SJCRH30 (cell line): ENCODE measurements at regions not wholly inside any gene's neighbourhood (a gene's known extent, or its start where the extent isn't known, plus 50 kb on each side); places are given as distances from the start of the nearest gene placed in this dataset.

Experiments used
- DNase-seq, 2 experiments: peaks; one replicate each; pipeline ENCODE4 v3.0.0-alpha.2; 2015 to 2020
- H3K27ac ChIP-seq: fragments of 250-450 bp; sonication (Bioruptor Pico); 2 replicates; pipeline ENCODE4 v1.5.1; 2020; ENCODE audit warnings: mild to moderate bottlenecking, moderate library complexity
- H3K27me3 ChIP-seq: fragments of 250-450 bp; sonication (Bioruptor Pico); 2 replicates; pipeline ENCODE4 v1.5.1; 2020; ENCODE audit warnings: mild to moderate bottlenecking, moderate library complexity
- H3K36me3 ChIP-seq: fragments of 250-450 bp; sonication (Bioruptor Pico); 2 replicates; pipeline ENCODE4 v1.5.1; 2020; ENCODE audit warnings: mild to moderate bottlenecking, moderate library complexity
- H3K4me1 ChIP-seq: fragments of 250-450 bp; sonication (Bioruptor Pico); 2 replicates; pipeline ENCODE4 v1.5.1; 2020; ENCODE audit warnings: mild to moderate bottlenecking, moderate library complexity
- H3K4me3 ChIP-seq: fragments of 250-450 bp; sonication (Bioruptor Pico); 2 replicates; pipeline ENCODE4 v1.5.1; 2020; ENCODE audit warnings: mild to moderate bottlenecking, moderate library complexity
- H3K9me3 ChIP-seq: fragments of 250-450 bp; sonication (Bioruptor Pico); replicated peaks from 2 replicates; pipeline ENCODE4 v1.5.1; 2020; ENCODE audit warnings: mild to moderate bottlenecking, moderate library complexity

DNA sequence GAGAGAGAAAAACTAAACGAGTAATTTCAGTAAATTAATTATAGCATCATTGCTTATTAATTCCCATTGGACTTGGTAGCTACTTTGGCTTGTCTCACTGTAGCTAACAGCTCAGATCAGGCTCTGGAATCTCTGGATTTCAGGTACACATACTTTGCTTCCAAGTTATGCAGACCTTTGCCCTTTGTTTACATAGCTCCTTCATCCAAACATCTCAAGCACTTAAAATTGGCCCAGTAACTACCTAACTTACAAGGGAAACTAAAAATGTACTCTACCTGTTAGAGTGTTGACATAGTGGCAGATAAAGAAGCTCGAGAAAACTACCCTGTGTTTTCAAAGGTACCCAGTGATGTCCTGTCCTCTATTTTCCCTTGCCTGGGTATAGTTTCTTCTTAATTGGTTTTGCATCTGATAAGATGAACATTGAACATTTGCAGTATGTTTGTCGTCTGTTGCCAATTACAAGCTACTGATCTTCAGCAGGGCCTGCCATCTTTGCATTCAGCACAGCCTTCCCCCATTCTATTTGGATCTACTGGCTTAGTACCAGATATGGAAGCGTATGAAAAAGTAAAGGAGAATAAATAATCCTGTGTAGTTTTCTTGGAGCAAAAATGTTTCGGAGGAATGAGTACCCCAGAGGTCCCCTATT, 601.5 kb upstream of the FANCL start:
- H3K4me1 ChIP-seq, result no peaks in the 10 kb centered on the region
- H3K27ac ChIP-seq, result no peak overlapping the region
- DNase-seq, result no peak
- H3K27me3 ChIP-seq, result peaks cover 2% of the 10 kb centered on the region; the same call in 1 of the 2 replicates
- H3K9me3 ChIP-seq, result no peaks in the 10 kb centered on the region
- no peaks in the 10 kb centered on the region for H3K36me3 ChIP-seq
- H3K4me3 ChIP-seq, result no peak overlapping the region

DNA sequence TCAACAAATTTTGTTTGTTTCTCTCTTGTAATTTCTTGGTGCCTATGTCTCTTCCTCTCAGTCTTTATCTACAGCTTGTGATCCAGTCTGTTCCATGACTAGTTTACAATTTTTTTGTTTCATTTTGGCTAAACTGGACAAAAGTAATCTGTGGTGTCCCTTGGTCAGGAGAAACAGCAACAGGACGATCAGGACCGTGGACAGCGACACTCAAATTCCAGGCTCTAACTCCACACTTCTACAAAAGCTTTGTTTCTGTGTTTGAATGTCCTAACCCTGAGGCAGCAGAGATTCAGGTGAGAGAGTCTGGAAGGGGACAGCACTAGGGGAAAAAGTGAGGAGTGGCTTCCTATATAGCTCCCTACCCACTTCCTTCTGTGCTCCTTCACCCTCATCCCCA, 593.3 kb upstream of the FANCL start:
- Histone ChIP-seq H3K36me3 (no peaks in the 10 kb centered on the region), H3K4me3 (no peak overlapping the region), H3K27ac (no peak overlapping the region), H3K27me3 (no peaks in the 10 kb centered on the region), H3K9me3 (no peaks in the 10 kb centered on the region), H3K4me1 (no peaks in the 10 kb centered on the region)
- DNase-seq, result peak; percentile 32 to 73

DNA sequence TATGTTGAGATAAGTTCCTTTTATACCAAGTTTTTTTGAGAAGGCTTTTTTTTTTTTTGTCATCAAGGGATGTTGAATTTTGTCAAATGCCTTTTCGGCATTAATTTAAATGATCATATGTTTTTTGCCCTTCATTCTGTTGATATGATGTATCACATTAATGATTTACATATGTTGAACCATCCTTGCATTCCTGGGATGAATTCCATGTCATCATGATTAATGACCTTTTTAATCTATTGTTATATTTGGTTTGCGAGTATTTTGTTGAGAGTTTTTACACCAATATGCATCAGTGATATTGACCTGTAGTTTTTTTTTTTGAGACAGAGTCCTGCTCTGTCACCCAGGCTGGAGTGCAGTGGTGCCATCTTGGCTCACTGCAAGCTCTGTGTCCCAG, 585.7 kb upstream of the FANCL start:
- Histone ChIP-seq H3K4me1 (no peaks in the 10 kb centered on the region), H3K4me3 (no peak overlapping the region)

DNA sequence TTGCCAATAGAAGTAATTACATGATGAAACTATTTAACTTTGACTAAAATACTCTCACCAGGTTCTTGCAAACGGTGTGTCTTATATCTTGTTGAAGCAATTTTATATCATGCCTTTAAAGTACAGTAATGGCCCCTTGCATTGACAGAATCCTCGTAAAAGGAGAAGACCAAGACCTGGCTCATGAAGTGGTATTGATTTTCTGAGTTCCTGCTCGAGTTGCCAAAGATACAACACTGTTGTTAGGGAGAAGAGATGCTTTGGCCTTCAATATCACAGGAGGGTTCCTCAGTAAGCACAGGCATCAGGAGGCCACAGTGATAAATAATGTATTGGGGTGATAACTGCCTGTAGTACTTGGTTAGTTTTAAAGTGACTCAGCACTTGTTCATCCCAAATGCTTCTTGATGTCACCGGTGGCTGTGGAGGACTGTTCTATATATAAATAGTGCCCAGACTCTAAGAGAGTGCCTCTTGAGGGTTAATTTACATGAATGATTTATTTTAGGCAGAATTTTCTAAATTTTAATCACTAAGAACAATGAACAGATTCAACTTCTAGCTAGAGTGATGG, 571.7 kb upstream of the FANCL start:
- no peak for DNase-seq
- H3K4me3 ChIP-seq, result no peak overlapping the region
- H3K9me3 ChIP-seq, result no peaks in the 10 kb centered on the region
- no peaks in the 10 kb centered on the region; the same call in 1 of the 2 replicates for H3K27me3 ChIP-seq
- H3K27ac ChIP-seq, result no peak overlapping the region
- H3K36me3 ChIP-seq, result no peaks in the 10 kb centered on the region
- H3K4me1 ChIP-seq, result no peaks in the 10 kb centered on the region

More for the DNA sequence above, 585.7 kb upstream of the FANCL start:
- Histone ChIP-seq H3K27me3 (no peaks in the 10 kb centered on the region), H3K27ac (no peak overlapping the region), H3K9me3 (no peaks in the 10 kb centered on the region), H3K36me3 (no peaks in the 10 kb centered on the region)
- DNase-seq, result no peak

DNA sequence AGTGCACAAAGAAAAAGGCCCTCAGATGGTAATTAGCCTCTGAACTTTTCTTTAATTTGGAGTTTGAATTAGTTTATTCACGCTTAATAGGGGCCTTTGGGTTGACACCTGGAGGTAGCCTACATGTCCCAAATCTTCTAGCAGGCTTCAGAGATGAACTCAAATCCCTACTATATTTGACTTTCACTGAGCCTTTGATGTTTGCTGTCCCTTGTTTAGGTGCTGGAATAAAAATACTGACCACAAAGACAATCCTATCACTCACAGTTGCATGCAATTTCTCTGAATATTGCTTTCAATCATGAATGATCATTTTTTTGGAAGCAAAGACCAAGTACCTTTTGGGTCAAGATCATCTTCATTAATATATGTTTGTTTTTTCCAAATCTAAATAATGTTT, 564.0 kb upstream of the FANCL start:
- Histone ChIP-seq H3K4me1 (no peaks in the 10 kb centered on the region), H3K4me3 (no peak overlapping the region), H3K27ac (no peak overlapping the region), H3K27me3 (no peaks in the 10 kb centered on the region), H3K9me3 (no peaks in the 10 kb centered on the region), H3K36me3 (no peaks in the 10 kb centered on the region)
- DNase-seq, result no peak

DNA sequence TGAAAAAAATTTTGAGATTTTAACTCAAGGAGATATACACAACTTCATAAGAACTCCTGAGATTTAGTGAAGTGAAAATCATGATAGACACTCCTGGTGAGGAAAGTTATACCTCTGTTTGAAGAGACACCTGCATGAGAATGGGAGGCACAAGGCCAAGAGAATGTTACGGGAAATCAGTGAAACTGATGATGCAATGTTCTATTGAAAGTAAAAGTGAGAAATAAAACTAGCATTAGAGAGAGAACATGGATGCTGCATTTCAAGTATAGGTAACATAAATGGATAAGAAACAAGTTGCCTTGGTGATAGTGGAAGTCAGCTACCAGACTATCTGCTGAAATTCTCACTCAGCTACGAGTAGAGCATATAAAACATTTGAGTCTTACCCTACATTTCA, 562.1 kb upstream of the FANCL start:
- no peak overlapping the region for H3K4me3 ChIP-seq
- no peaks in the 10 kb centered on the region for H3K36me3 ChIP-seq
- no peak overlapping the region for H3K27ac ChIP-seq
- no peaks in the 10 kb centered on the region for H3K27me3 ChIP-seq
- H3K4me1 ChIP-seq, result no peaks in the 10 kb centered on the region
- H3K9me3 ChIP-seq, result no peaks in the 10 kb centered on the region
- no peak for DNase-seq

DNA sequence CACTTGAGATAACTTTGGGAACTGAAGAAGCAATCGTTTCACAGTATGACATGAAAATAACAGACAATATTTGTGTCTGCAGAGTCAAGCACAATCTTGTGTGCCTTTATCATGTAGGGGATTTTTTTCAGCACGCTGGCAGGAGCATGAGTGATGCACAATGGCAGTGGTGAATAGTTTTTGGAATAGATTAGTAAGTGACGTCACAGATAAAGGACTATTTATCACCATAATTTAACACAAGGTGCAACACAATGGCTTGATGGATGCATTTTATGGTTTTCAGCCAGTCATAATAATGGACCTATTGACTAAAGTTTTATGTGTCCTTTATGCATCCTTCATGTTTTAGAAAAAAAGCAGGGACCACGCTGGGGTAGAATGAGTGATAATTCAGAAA, 559.8 kb upstream of the FANCL start:
- Histone ChIP-seq H3K36me3 (no peaks in the 10 kb centered on the region), H3K9me3 (no peaks in the 10 kb centered on the region), H3K4me1 (no peaks in the 10 kb centered on the region), H3K4me3 (no peak overlapping the region), H3K27ac (no peak overlapping the region), H3K27me3 (no peaks in the 10 kb centered on the region)
- no peak for DNase-seq

DNA sequence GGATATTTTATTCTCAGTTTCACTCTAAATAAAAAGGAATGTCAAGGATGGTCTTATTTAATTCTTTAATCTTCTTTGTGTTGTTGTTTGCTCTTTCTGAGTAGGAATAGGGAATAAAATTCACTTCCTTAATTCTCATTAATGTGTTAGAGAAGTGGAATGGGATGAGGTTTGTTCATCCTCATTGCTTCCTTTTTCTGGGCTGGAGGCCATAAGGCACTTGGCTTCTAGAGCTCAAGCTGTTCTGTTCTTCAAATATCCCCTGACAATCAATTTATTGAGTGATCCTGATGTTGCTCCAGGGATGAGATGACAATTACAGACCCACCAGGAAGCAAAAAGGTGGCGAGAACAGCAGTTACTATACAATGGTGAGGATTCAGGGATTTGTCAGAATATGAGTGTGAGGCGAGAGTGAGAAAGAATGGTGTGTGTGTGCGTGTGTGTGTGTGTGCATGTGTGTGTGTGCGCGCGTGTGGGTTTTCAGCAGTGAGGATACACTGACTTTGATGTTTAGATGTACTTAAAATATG, 557.6 kb upstream of the FANCL start:
- no peak overlapping the region for H3K4me3 ChIP-seq
- H3K4me1 ChIP-seq, result no peaks in the 10 kb centered on the region
- H3K27me3 ChIP-seq, result no peaks in the 10 kb centered on the region
- no peak for DNase-seq
- H3K9me3 ChIP-seq, result no peaks in the 10 kb centered on the region
- no peak overlapping the region for H3K27ac ChIP-seq
- no peaks in the 10 kb centered on the region for H3K36me3 ChIP-seq

DNA sequence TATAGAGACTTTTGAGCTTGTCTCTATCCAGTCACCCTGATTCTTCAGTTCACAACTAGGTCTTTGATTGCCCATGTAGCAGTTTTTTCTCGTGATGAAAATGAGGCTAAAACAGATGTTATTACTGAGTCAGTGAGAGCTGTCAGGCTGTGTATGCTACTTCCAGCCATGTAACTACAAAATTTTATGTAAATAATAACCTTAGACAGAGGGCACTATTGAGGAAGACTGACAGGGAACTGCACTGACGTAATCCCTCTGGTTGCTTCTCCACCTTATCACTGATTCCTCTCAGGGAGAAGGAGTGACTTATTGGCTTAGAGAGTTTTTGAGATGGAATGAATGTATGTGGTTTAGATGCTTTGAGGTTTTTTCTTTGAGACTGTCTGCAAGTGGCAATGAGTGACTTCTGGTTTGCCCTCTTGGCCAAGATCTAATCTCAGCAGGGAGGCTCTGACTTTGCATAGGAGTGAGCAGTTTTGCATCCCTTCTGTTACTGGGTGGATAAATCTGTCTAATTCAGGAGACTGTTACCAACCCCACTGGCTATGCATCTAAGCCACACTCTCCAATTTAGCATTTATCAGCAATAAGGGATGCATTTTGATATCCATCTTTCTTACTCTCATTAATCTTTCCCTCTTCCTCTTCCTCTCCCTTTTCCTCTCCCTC, 555.2 kb upstream of the FANCL start:
- Histone ChIP-seq H3K36me3 (no peaks in the 10 kb centered on the region), H3K9me3 (no peaks in the 10 kb centered on the region), H3K4me1 (no peaks in the 10 kb centered on the region), H3K27me3 (0 out of 2 replicates have a peak, but pooled peaks cover 3% of the 10 kb centered on the region), H3K27ac (no peak overlapping the region), H3K4me3 (no peak overlapping the region)
- DNase-seq, result no peak

DNA sequence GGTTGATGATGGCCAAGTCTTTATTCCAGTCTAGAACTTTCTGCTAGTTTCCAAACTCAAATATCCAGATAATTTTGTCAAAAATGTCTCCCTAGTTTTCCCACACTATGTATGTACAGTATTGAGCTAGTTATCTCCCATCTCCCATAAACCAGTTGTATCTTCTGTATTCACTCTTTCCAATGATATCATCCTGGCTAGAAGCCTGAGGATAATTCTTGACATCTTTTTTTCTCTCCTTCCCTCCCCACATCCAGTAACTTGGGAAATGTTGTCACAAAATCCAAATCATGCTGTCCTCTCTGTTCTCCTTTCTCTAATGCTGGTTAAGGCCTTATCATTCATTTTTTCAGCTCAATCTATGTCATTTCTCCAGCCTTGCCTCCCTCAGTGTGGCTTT, 553.8 kb upstream of the FANCL start:
- Histone ChIP-seq H3K4me3 (no peak overlapping the region), H3K4me1 (no peaks in the 10 kb centered on the region), H3K27me3 (0 out of 2 replicates have a peak, but pooled peaks cover 3% of the 10 kb centered on the region), H3K9me3 (no peaks in the 10 kb centered on the region), H3K36me3 (no peaks in the 10 kb centered on the region), H3K27ac (no peak overlapping the region)
- DNase-seq, result no peak

DNA sequence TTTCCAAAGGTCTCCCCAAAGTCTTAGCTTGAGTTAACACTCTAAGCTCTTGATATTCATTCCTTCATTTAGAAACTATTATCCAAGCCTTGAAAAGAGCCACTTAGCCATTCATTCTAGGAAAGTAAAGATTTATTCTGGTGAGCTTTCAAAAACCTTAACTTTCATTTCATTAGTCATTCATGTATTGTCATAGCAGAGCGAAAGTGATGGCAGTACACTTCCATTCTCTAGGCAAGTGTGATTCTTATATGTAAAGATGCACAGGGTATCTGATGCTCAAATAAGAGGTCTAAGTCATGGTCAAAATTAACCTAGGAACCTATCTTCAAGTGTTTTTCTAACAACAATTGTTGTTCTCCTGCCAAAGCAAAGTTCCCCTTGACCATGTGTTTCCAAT, 553.0 kb upstream of the FANCL start:
- H3K27me3 ChIP-seq, result 0 out of 2 replicates have a peak, but pooled peaks cover 3% of the 10 kb centered on the region
- DNase-seq, result no peak
- no peak overlapping the region for H3K4me3 ChIP-seq
- no peaks in the 10 kb centered on the region for H3K36me3 ChIP-seq
- H3K4me1 ChIP-seq, result no peaks in the 10 kb centered on the region
- H3K27ac ChIP-seq, result no peak overlapping the region
- no peaks in the 10 kb centered on the region for H3K9me3 ChIP-seq

DNA sequence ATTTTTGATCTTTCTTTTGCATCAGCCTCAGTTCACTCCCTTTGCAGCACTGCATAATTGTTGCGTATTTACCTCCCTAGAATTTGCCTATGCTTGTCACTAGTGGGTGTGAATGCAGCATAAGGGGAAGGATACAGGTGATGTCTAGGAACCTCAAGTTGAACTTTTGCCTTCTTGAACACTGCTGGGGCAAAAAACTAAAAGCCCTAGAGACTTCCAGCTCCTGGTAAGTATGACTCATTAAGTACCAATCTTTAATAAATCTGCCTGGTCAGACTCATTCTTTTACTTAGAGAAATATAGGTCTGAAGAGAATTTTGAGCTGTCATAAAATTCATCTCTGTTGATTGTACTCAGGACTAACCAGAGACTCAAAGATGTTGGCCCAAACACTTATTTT, 547.3 kb upstream of the FANCL start:
- Histone ChIP-seq H3K27me3 (0 out of 2 replicates have a peak, but pooled peaks cover 2% of the 10 kb centered on the region), H3K4me3 (no peak overlapping the region)

DNA sequence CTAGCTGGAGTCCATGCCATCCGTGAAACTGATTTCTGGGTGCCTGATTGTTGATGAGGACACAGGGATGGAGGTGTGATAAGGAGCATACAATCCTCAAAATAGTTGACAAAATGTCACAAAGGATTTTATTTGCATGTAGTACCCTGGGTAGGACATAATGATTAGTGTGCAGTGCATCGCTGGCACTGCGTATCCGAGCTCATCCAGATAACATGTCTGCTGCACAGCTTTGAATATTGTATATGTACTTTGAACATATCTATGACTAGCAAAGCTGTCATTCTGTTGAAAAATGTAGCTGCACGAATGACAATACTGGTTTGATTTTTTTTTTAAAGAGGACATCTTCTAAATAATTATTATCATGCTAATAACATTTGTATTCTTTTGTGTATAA, 529.7 kb upstream of the FANCL start:
- H3K4me3 ChIP-seq, result no peak overlapping the region
- no peaks in the 10 kb centered on the region for H3K36me3 ChIP-seq
- DNase-seq, result no peak
- H3K27me3 ChIP-seq, result peaks cover 3% of the 10 kb centered on the region
- H3K4me1 ChIP-seq, result no peaks in the 10 kb centered on the region
- no peaks in the 10 kb centered on the region for H3K9me3 ChIP-seq
- H3K27ac ChIP-seq, result no peak overlapping the region

More for the DNA sequence above, 547.3 kb upstream of the FANCL start:
- no peaks in the 10 kb centered on the region for H3K4me1 ChIP-seq
- H3K9me3 ChIP-seq, result no peaks in the 10 kb centered on the region
- no peaks in the 10 kb centered on the region for H3K36me3 ChIP-seq
- H3K27ac ChIP-seq, result no peak overlapping the region
- DNase-seq, result no peak

DNA sequence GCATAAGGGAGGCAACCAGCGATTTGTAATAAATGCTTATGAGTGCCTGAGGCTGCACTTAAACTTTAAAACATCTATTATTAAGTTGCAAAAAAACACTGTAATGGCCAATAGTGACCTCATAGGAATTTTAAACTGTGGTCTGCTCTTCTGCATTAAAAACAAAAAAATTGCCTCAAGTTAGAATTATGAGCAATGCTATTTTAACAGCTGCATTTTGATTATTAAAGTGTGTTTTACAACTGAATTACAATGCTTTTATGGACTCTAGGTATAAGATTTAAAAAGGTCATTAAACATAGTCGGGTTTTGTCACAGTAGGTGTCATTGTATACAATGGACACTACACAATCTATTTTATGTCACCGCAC, 528.7 kb upstream of the FANCL start:
- peaks cover 3% of the 10 kb centered on the region for H3K27me3 ChIP-seq
- H3K4me3 ChIP-seq, result no peak overlapping the region
- H3K27ac ChIP-seq, result no peak overlapping the region
- no peaks in the 10 kb centered on the region for H3K9me3 ChIP-seq
- no peaks in the 10 kb centered on the region for H3K4me1 ChIP-seq
- no peak for DNase-seq
- no peaks in the 10 kb centered on the region for H3K36me3 ChIP-seq

DNA sequence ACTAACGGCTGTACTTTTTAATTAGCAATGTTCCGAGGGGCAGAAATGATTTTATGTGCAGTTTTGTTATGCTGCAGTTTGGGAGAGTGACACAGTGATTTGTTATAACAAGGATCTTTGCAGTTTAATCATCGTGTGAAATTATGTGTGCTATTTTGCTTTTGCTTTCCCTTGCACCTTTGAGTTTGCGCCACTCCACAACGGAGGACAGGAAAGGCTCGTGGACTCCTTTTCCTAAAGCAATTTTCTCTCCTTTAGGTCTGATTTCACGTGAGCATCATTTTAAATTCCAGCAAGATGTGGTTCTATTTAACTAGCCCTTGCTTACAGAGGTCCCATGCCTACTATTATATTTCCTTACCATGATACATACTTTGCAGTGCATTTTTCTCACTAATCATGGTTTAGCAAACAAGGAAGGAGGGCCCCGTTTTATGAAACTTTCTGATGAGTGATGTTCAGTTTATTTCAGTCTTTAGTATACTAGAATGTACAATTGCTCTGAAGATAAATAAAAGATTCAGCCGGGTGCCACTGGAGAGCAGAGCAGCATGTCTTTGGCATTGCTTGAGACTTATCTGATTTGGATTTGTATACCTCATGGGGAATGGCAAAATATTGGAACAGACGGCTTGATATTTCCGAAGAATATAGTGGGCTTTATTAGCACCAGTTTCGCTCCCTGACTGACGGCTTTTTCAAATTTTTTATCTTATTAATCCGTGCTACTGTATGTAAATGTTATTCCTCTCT, 528.2 kb upstream of the FANCL start:
- no peak overlapping the region for H3K27ac ChIP-seq
- H3K9me3 ChIP-seq, result no peaks in the 10 kb centered on the region
- peaks cover 3% of the 10 kb centered on the region for H3K27me3 ChIP-seq
- no peaks in the 10 kb centered on the region for H3K4me1 ChIP-seq
- no peak overlapping the region for H3K4me3 ChIP-seq
- DNase-seq, result no peak
- no peaks in the 10 kb centered on the region for H3K36me3 ChIP-seq
